NOMO-1 treated with dmso at 0.1 percent for 144 hours (cell line): ENCODE measurements at regions not wholly inside any gene's neighbourhood (a gene's known extent, or its start where the extent isn't known, plus 50 kb on each side); places are given as distances from the start of the nearest gene placed in this dataset.
A peak's percentile ranks its signal among the peaks of the same experiment; 100 is the strongest.

ENCODE experiments used
- DNase-seq: peaks from one replicate; lab custom pipeline; 2025; ENCODE audit not compliant: unreplicated experiment; lab: John Stamatoyannopoulos, UW

GRCh38 chr14:65185829-65186228 is 83.5 kb upstream of the MAX start:
- DNase-seq: no peak

GRCh38 chr14:65186951-65187350 is 84.6 kb upstream of the MAX start:
- DNase-seq: no peak

GRCh38 chr14:65187421-65188049 is 85.2 kb upstream of the MAX start:
- no peak for DNase-seq

- DNase-seq: no peak
Measured at GRCh38 chr14:65190312-65190711, 88.0 kb upstream of the MAX start.

GRCh38 chr14:65191716-65192115 is 89.4 kb upstream of the MAX start:
- DNase-seq: no peak

GRCh38 chr14:65192686-65193085 is 90.4 kb upstream of the MAX start:
- no peak for DNase-seq

- no peak for DNase-seq
Measured at GRCh38 chr14:65193916-65194590, 91.7 kb upstream of the MAX start.

- DNase-seq: no peak
Measured at GRCh38 chr14:65195042-65195719, 92.9 kb upstream of the MAX start.

GRCh38 chr14:65198346-65198745 is 96.0 kb upstream of the MAX start:
- DNase-seq: no peak

GRCh38 chr14:65200454-65200853 is 98.1 kb upstream of the MAX start:
- DNase-seq: no peak

GRCh38 chr14:65203574-65203973 is 101.3 kb upstream of the MAX start:
- no peak for DNase-seq

GRCh38 chr14:65204056-65204455 is 101.7 kb upstream of the MAX start:
- DNase-seq: no peak

- no peak for DNase-seq
Measured at GRCh38 chr14:65206078-65206447, 103.7 kb upstream of the MAX start.

- peak; percentile 43 for DNase-seq
Measured at GRCh38 chr14:65206448-65207096, 104.3 kb upstream of the MAX start.

GRCh38 chr14:65208548-65208947 is 106.2 kb upstream of the MAX start:
- no peak for DNase-seq

- DNase-seq: peak; percentile 67
Measured at GRCh38 chr14:65210118-65210821, 108.0 kb upstream of the MAX start.

GRCh38 chr14:65210822-65211182 is 108.5 kb upstream of the MAX start:
- DNase-seq: no peak

- no peak for DNase-seq
Measured at GRCh38 chr14:65211341-65211987, 109.1 kb upstream of the MAX start.

GRCh38 chr14:65213316-65213715 is 111.0 kb upstream of the MAX start:
- no peak for DNase-seq

GRCh38 chr14:65214741-65215140 is 112.4 kb upstream of the MAX start:
- no peak for DNase-seq

- DNase-seq: no peak
Measured at GRCh38 chr14:65219353-65219752, 117.0 kb upstream of the MAX start.
